Limb (tissue), 2 donors: ENCODE measurements at regions not wholly inside any gene's neighbourhood (a gene's known extent, or its start where the extent isn't known, plus 50 kb on each side); places are given as distances from the start of the nearest gene placed in this dataset.
"Not testable (repeated sequence)": the region's sequence is repeated elsewhere in the genome, so short reads cannot be mapped to it uniquely, and the experiment has no call there.

Experiments used
- DNase-seq, 2 donors: peaks; one replicate each; pipeline ENCODE4 v3.0.0-alpha.2; 2016; ENCODE audit errors: extremely low spot score in 2 of 2

GRCh38 chr13:80180740-80181355 is 160.1 kb downstream of the SPRY2 start:
- no peak for DNase-seq

GRCh38 chr13:80177327-80177726 is 163.6 kb downstream of the SPRY2 start:
- DNase-seq: no peak

- DNase-seq: peak in 1 of 2 donors; percentile 1
Observed at GRCh38 chr13:80173224-80173623, 167.7 kb downstream of the SPRY2 start.

GRCh38 chr13:80171096-80171495 is 169.8 kb downstream of the SPRY2 start:
- no peak for DNase-seq

- DNase-seq: no peak
Observed at GRCh38 chr13:80168089-80168850, 172.7 kb downstream of the SPRY2 start.

GRCh38 chr13:80166352-80166751 is 174.6 kb downstream of the SPRY2 start:
- no peak for DNase-seq

- no peak for DNase-seq
Observed at GRCh38 chr13:80164462-80164861, 176.5 kb downstream of the SPRY2 start.

- DNase-seq: no peak
Observed at GRCh38 chr13:80161896-80162295, 179.0 kb downstream of the SPRY2 start.

GRCh38 chr13:80161219-80161618 is 179.7 kb downstream of the SPRY2 start:
- DNase-seq: no peak

- no peak for DNase-seq
Observed at GRCh38 chr13:80160110-80160509, 180.8 kb downstream of the SPRY2 start.

- no peak for DNase-seq
Observed at GRCh38 chr13:80157261-80157932, 183.5 kb downstream of the SPRY2 start.

GRCh38 chr13:80152142-80152541 is 188.8 kb downstream of the SPRY2 start:
- DNase-seq: not testable (repeated sequence)

GRCh38 chr13:80151016-80151415 is 189.9 kb downstream of the SPRY2 start:
- no peak for DNase-seq

GRCh38 chr13:80149736-80150135 is 191.2 kb downstream of the SPRY2 start:
- no peak for DNase-seq

GRCh38 chr13:80145171-80145690 is 195.7 kb downstream of the SPRY2 start:
- DNase-seq: no peak

GRCh38 chr13:80144493-80144892 is 196.4 kb downstream of the SPRY2 start:
- DNase-seq: no peak

- peak; percentile 51 to 75 for DNase-seq
Observed at GRCh38 chr13:80141123-80141849, 199.6 kb downstream of the SPRY2 start.

GRCh38 chr13:80140685-80141084 is 200.2 kb downstream of the SPRY2 start:
- no peak for DNase-seq

- DNase-seq: no peak
Observed at GRCh38 chr13:80139196-80139595, 201.7 kb downstream of the SPRY2 start.

- no peak for DNase-seq
Observed at GRCh38 chr13:80137994-80138393, 202.9 kb downstream of the SPRY2 start.

GRCh38 chr13:80134346-80134745 is 206.6 kb downstream of the SPRY2 start:
- no peak for DNase-seq
